HEK293 (cell line): ENCODE measurements at regions not wholly inside any gene's neighbourhood (a gene's known extent, or its start where the extent isn't known, plus 50 kb on each side); places are given as distances from the start of the nearest gene placed in this dataset.

ENCODE experiments used
- CTCF ChIA-PET: fragments of 350-600 bp; formaldehyde crosslinking; extraction: SDS; loops from one replicate; lab custom pipeline; 2021; ENCODE audit warnings: antibody characterized with exemption; lab: Yijun Ruan, JAX
- POLR2A ChIA-PET: fragments of 300-600 bp; formaldehyde crosslinking; extraction: SDS; loops from one replicate; lab custom pipeline; 2020; ENCODE audit warnings: antibody characterized with exemption, inconsistent platforms; lab: Yijun Ruan, JAX
- H3K27ac ChIP-seq: fragments of 200-500 bp; sonication (Bioruptor generic); 2 replicates; pipeline ENCODE4 v1.5.1; 2014; ENCODE audit warnings: low read depth, low read length, control low read depth, inconsistent platforms; ENCODE audit errors: extremely low read depth
- H3K36me3 ChIP-seq, 2 experiments: fragments of 200-500 bp in 1 of 2; sonication (Bioruptor generic) in 1 of 2; 1 replicate in 1 of 2; 2 replicates in 1 of 2; pipeline ENCODE4 v1.5.1; 2014 to 2017; ENCODE audit warnings: inconsistent platforms in 2 of 2, low read length in 2 of 2; ENCODE audit not compliant: control insufficient read depth in 2 of 2, insufficient read depth in 1 of 2
- H3K4me1 ChIP-seq: fragments of 200-500 bp; sonication (Bioruptor generic); 2 replicates; pipeline ENCODE4 v1.5.1; 2014; ENCODE audit warnings: mild to moderate bottlenecking, low read length, inconsistent platforms; ENCODE audit not compliant: control insufficient read depth, insufficient read depth
- H3K4me3 ChIP-seq: 2 replicates; pipeline ENCODE4 v1.5.1; 2011; ENCODE audit warnings: low read depth, mild to moderate bottlenecking, control low read depth, low read length, moderate library complexity
- H3K9me3 ChIP-seq: fragments of 200-500 bp; sonication (Bioruptor generic); 2 replicates; pipeline ENCODE4 v1.5.1; 2014; ENCODE audit warnings: low read depth, low read length, inconsistent platforms; ENCODE audit not compliant: control insufficient read depth, insufficient read depth
- BCL11A ChIP-seq: fragments of 450-650 bp; formaldehyde crosslinking; IDR thresholded peaks from 2 replicates; pipeline ENCODE4 v1.5.1; 2016; ENCODE audit warnings: low read depth, missing biosample characterization, missing genetic modification characterization
- GFI1B ChIP-seq: fragments of 450-650 bp; formaldehyde crosslinking; IDR thresholded peaks from 2 replicates; pipeline ENCODE4 v1.5.1; 2016; ENCODE audit warnings: missing biosample characterization, missing genetic modification characterization
- HOXC10 ChIP-seq: sonication (generic); formaldehyde crosslinking; IDR thresholded peaks from 2 replicates; pipeline ENCODE4 v1.8.1; 2023; ENCODE audit warnings: mild to moderate bottlenecking, missing genetic modification reagents
- REPIN1 ChIP-seq: fragments of 450-650 bp; formaldehyde crosslinking; IDR thresholded peaks from 2 replicates; pipeline ENCODE4 v1.5.1; 2017; ENCODE audit warnings: missing biosample characterization, missing genetic modification characterization, low read depth
- SCRT1 ChIP-seq: fragments of 450-650 bp; formaldehyde crosslinking; IDR thresholded peaks from 2 replicates; pipeline ENCODE4 v1.5.1; 2016; ENCODE audit warnings: missing biosample characterization, missing genetic modification characterization, borderline replicate concordance
- TSHZ1 ChIP-seq: fragments of 450-650 bp; formaldehyde crosslinking; IDR thresholded peaks from 2 replicates; pipeline ENCODE4 v1.5.1; 2016; ENCODE audit warnings: missing biosample characterization, missing genetic modification characterization, borderline replicate concordance
- ZBTB26 ChIP-seq: fragments of 450-650 bp; formaldehyde crosslinking; optimal IDR thresholded peaks from 2 replicates; pipeline ENCODE3; 2016; ENCODE audit warnings: missing biosample characterization, mild to moderate bottlenecking, missing genetic modification characterization
- ZEB2 ChIP-seq: fragments of 450-650 bp; formaldehyde crosslinking; IDR thresholded peaks from 2 replicates; pipeline ENCODE4 v1.5.1; 2016; ENCODE audit warnings: missing biosample characterization, missing genetic modification characterization
- ZFP69B ChIP-seq: fragments of 450-650 bp; formaldehyde crosslinking; IDR thresholded peaks from 2 replicates; pipeline ENCODE4 v1.5.1; 2016; ENCODE audit warnings: missing biosample characterization, missing genetic modification characterization
- ZNF16 ChIP-seq: fragments of 450-650 bp; formaldehyde crosslinking; IDR thresholded peaks from 2 replicates; pipeline ENCODE4 v1.5.1; 2016; ENCODE audit warnings: low read depth, missing biosample characterization, missing genetic modification characterization
- ZNF19 ChIP-seq: fragments of 450-650 bp; formaldehyde crosslinking; IDR thresholded peaks from 2 replicates; pipeline ENCODE4; 2016; ENCODE audit warnings: missing biosample characterization, missing genetic modification characterization, low read depth
- ZNF341 ChIP-seq: fragments of 450-650 bp; formaldehyde crosslinking; IDR thresholded peaks from 2 replicates; pipeline ENCODE4; 2016; ENCODE audit warnings: low read depth, missing biosample characterization, missing genetic modification characterization
- ZNF391 ChIP-seq: fragments of 450-650 bp; formaldehyde crosslinking; IDR thresholded peaks from 2 replicates; pipeline ENCODE4 v1.5.1; 2016; ENCODE audit warnings: low read depth, missing biosample characterization, missing genetic modification characterization, borderline replicate concordance
- ZNF394 ChIP-seq: fragments of 450-650 bp; formaldehyde crosslinking; IDR thresholded peaks from 2 replicates; pipeline ENCODE4 v1.5.1; 2016; ENCODE audit warnings: missing biosample characterization, missing genetic modification characterization, mild to moderate bottlenecking, moderate library complexity, borderline replicate concordance
- ZNF433 ChIP-seq: fragments of 450-650 bp; formaldehyde crosslinking; IDR thresholded peaks from 2 replicates; pipeline ENCODE4 v1.5.1; 2016; ENCODE audit warnings: missing biosample characterization, missing genetic modification characterization, low read depth
- ZNF488 ChIP-seq: fragments of 450-650 bp; formaldehyde crosslinking; IDR thresholded peaks from 2 replicates; pipeline ENCODE4 v1.5.1; 2016; ENCODE audit warnings: missing biosample characterization, missing genetic modification characterization
- ZNF521 ChIP-seq: fragments of 450-650 bp; formaldehyde crosslinking; IDR thresholded peaks from 2 replicates; pipeline ENCODE4 v1.5.1; 2017; ENCODE audit warnings: missing biosample characterization, mild to moderate bottlenecking, missing genetic modification characterization
- ZNF561 ChIP-seq: fragments of 450-650 bp; IDR thresholded peaks from 2 replicates; pipeline ENCODE4 v1.5.1; 2018; ENCODE audit warnings: missing biosample characterization, missing genetic modification characterization, borderline replicate concordance
- ZNF571 ChIP-seq: fragments of 450-650 bp; formaldehyde crosslinking; IDR thresholded peaks from 2 replicates; pipeline ENCODE4 v1.5.0; 2017; ENCODE audit warnings: missing biosample characterization, missing genetic modification characterization
- ZNF580 ChIP-seq: fragments of 450-650 bp; formaldehyde crosslinking; IDR thresholded peaks from 2 replicates; pipeline ENCODE4 v1.5.1; 2016; ENCODE audit warnings: missing biosample characterization, missing genetic modification characterization
- ZNF596 ChIP-seq: fragments of 450-650 bp; IDR thresholded peaks from 2 replicates; pipeline ENCODE4 v1.5.0; 2018; ENCODE audit warnings: missing biosample characterization, mild to moderate bottlenecking, missing genetic modification characterization, moderate library complexity
- ZNF624 ChIP-seq: fragments of 450-650 bp; formaldehyde crosslinking; IDR thresholded peaks from 2 replicates; pipeline ENCODE4 v1.5.1; 2017; ENCODE audit warnings: missing biosample characterization, missing genetic modification characterization
- ZNF629 ChIP-seq: fragments of 450-650 bp; formaldehyde crosslinking; IDR thresholded peaks from 2 replicates; pipeline ENCODE4 v1.5.1; 2017; ENCODE audit warnings: missing biosample characterization, missing genetic modification characterization
- ZNF645 ChIP-seq: fragments of 450-650 bp; formaldehyde crosslinking; IDR thresholded peaks from 2 replicates; pipeline ENCODE4; 2016; ENCODE audit warnings: missing biosample characterization, missing genetic modification characterization
- ZNF707 ChIP-seq: fragments of 450-650 bp; formaldehyde crosslinking; IDR thresholded peaks from 2 replicates; pipeline ENCODE4 v1.5.1; 2016; ENCODE audit warnings: missing biosample characterization, missing genetic modification characterization
- ZNF830 ChIP-seq: fragments of 450-650 bp; IDR thresholded peaks from 2 replicates; pipeline ENCODE4 v1.5.0; 2018; ENCODE audit warnings: missing biosample characterization, missing genetic modification characterization, low read depth, mild to moderate bottlenecking, moderate library complexity
- ZNF843 ChIP-seq: fragments of 450-650 bp; formaldehyde crosslinking; IDR thresholded peaks from 2 replicates; pipeline ENCODE4 v1.5.1; 2016; ENCODE audit warnings: missing biosample characterization, missing genetic modification characterization

- TF ChIP-seq TSHZ1 (tag by site-specific recombination): no peak
These were observed 74.6 kb upstream of the IKZF1 start (continued) for GRCh38 chr7:50229964-50230363.

- CTCF ChIA-PET: no interaction called here
- Histone ChIP-seq H3K36me3 (no peaks in the 10 kb centered on the region), H3K9me3 (no peaks in the 10 kb centered on the region), H3K27ac (no peak overlapping the region), H3K4me1 (no peaks in the 10 kb centered on the region), H3K4me3 (no peak overlapping the region)
- TF ChIP-seq ZNF571 (tag by site-specific recombination) (no peak), SCRT1 (tag by site-specific recombination) (no peak), ZNF488 (tag by site-specific recombination) (no peak), ZBTB26 (tag by site-specific recombination) (no peak), ZNF596 (tag by site-specific recombination) (no peak), ZNF391 (tag by site-specific recombination) (no peak), ZNF561 (tag by site-specific recombination) (no peak), BCL11A (no peak), REPIN1 (tag by site-specific recombination) (no peak), HOXC10 (CRISPR knock-in tag) (no peak), ZNF830 (tag by site-specific recombination) (no peak), ZNF341 (tag by site-specific recombination) (no peak), ZNF629 (tag by site-specific recombination) (no peak), ZNF707 (tag by site-specific recombination) (no peak), ZNF19 (tag by site-specific recombination) (no peak), ZNF433 (tag by site-specific recombination) (no peak)
- POLR2A ChIA-PET: no interaction called here
These were observed 76.4 kb upstream of the IKZF1 start for GRCh38 chr7:50228148-50228547.

GRCh38 chr7:50227726-50228125, 76.8 kb upstream of the IKZF1 start:
- no peak overlapping the region for H3K4me3 ChIP-seq
- no peaks in the 10 kb centered on the region for H3K4me1 ChIP-seq
- H3K36me3 ChIP-seq: no peaks in the 10 kb centered on the region
- H3K9me3 ChIP-seq: no peaks in the 10 kb centered on the region
- CTCF ChIA-PET: no interaction called here
- POLR2A ChIA-PET: no interaction called here
- H3K27ac ChIP-seq: no peak overlapping the region
- no peak for TF ChIP-seq ZNF624 (tag by site-specific recombination)
- no peak for TF ChIP-seq ZNF521
- no peak for TF ChIP-seq GFI1B (tag by site-specific recombination)
- no peak for TF ChIP-seq ZNF16 (tag by site-specific recombination)
- TF ChIP-seq ZNF580 (tag by site-specific recombination): no peak
- no peak for TF ChIP-seq ZNF394 (tag by site-specific recombination)
- no peak for TF ChIP-seq ZNF843
- TF ChIP-seq ZNF645 (tag by site-specific recombination): no peak
- TF ChIP-seq ZNF596 (tag by site-specific recombination): no peak
- TF ChIP-seq ZEB2: no peak
- TF ChIP-seq ZFP69B: no peak
